Tibial artery (tissue), 4 donors: ENCODE measurements at regions not wholly inside any gene's neighbourhood (a gene's known extent, or its start where the extent isn't known, plus 50 kb on each side); places are given as distances from the start of the nearest gene placed in this dataset.

Experiments
- DNase-seq, 2 donors: peaks; one replicate each; pipeline ENCODE4 v3.0.0-alpha.2; 2019
- H3K27ac ChIP-seq, 2 donors: fragments of 200-600 bp; sonication (generic) in 1 of 2; 1 replicate in 1 of 2; 2 replicates in 1 of 2; pipeline ENCODE4 v1.5.1; 2018 to 2019; ENCODE audit warnings: mild to moderate bottlenecking in 1 of 2
- H3K27me3 ChIP-seq, 2 donors: fragments of 200-600 bp; sonication (generic) in 1 of 2; one replicate each; pipeline versions ENCODE4 v1.5.1 to v1.6.0; 2016 to 2019
- H3K36me3 ChIP-seq, 3 donors: fragments of 200-600 bp; sonication (generic) in 2 of 3; one replicate each; pipeline ENCODE4 v1.5.1; 2016 to 2019; ENCODE audit warnings: mild to moderate bottlenecking in 2 of 3
- H3K4me1 ChIP-seq, 4 donors: fragments of 200-600 bp; sonication (generic) in 2 of 4; 1 replicate in 3 of 4; 2 replicates in 1 of 4; pipeline ENCODE4 v1.5.1; 2016 to 2019
- H3K4me3 ChIP-seq, 2 donors: fragments of 200-600 bp; sonication (generic) in 1 of 2; 1 replicate in 1 of 2; 2 replicates in 1 of 2; pipeline ENCODE4 v1.5.1; 2018 to 2019; ENCODE audit warnings: mild to moderate bottlenecking in 2 of 2
- H3K9me3 ChIP-seq, 3 donors: fragments of 200-600 bp; sonication (generic) in 1 of 3; one replicate each; pipeline ENCODE4 v1.5.1; 2016 to 2019
- CTCF ChIP-seq, 2 experiments: fragments of 200-600 bp in 1 of 2; fragments of 450-650 bp in 1 of 2; IDR thresholded peaks; one replicate each; pipeline ENCODE4 v1.5.1; 2017 to 2019; ENCODE audit warnings: antibody characterized with exemption in 2 of 2, mild to moderate bottlenecking in 1 of 2, moderate library complexity in 1 of 2
- intact Hi-C: fragments of 100-400 bp; cut with DNase I; formaldehyde crosslinking; loops from one replicate; pipeline ENCODE4 v1.15.0; 2023; ENCODE audit warnings: low total_unique reads

GRCh38 chr3:18044191-18044590 is 301.8 kb upstream of the TBC1D5 start:
- no peak for TF ChIP-seq CTCF (IDR thresholded peaks at IDR 0.05)
- DNase-seq = no peak
- Histone ChIP-seq H3K4me3 (no peak overlapping the region), H3K4me1 (no peaks in the 10 kb centered on the region), H3K36me3 (no peaks in the 10 kb centered on the region), H3K27ac (no peak overlapping the region), H3K9me3 (no peaks in the 10 kb centered on the region), H3K27me3 (no peaks in the 10 kb centered on the region)
- intact Hi-C loops = no loop called here

- Histone ChIP-seq H3K27ac (no peak overlapping the region), H3K27me3 (no peaks in the 10 kb centered on the region), H3K36me3 (no peaks in the 10 kb centered on the region), H3K9me3 (no peaks in the 10 kb centered on the region), H3K4me3 (no peak overlapping the region), H3K4me1 (no peaks in the 10 kb centered on the region)
- no peak for DNase-seq
- intact Hi-C loops = no loop called here
- TF ChIP-seq CTCF (IDR thresholded peaks at IDR 0.05) = no peak
Observed at GRCh38 chr3:18036450-18036815, 294.0 kb upstream of the TBC1D5 start.

GRCh38 chr3:18035641-18036449 is 293.4 kb upstream of the TBC1D5 start:
- no peak for TF ChIP-seq CTCF (IDR thresholded peaks at IDR 0.05)
- H3K4me3 ChIP-seq = no peak overlapping the region
- no peak for DNase-seq
- no peaks in the 10 kb centered on the region for H3K36me3 ChIP-seq
- H3K9me3 ChIP-seq = no peaks in the 10 kb centered on the region
- intact Hi-C loops = no loop called here
- H3K4me1 ChIP-seq = no peaks in the 10 kb centered on the region
- H3K27me3 ChIP-seq = no peaks in the 10 kb centered on the region
- no peak overlapping the region for H3K27ac ChIP-seq

- intact Hi-C loops = no loop called here
- no peak for DNase-seq
- no peak overlapping the region for H3K4me3 ChIP-seq
- TF ChIP-seq CTCF (IDR thresholded peaks at IDR 0.05) = no peak
- H3K4me1 ChIP-seq = no peaks in the 10 kb centered on the region
- H3K27me3 ChIP-seq = no peaks in the 10 kb centered on the region
- H3K27ac ChIP-seq = no peak overlapping the region
- no peaks in the 10 kb centered on the region for H3K36me3 ChIP-seq
- no peaks in the 10 kb centered on the region for H3K9me3 ChIP-seq
Observed at GRCh38 chr3:18033581-18034108, 291.2 kb upstream of the TBC1D5 start.

GRCh38 chr3:18030371-18030870 is 288.0 kb upstream of the TBC1D5 start:
- no peak for TF ChIP-seq CTCF (IDR thresholded peaks at IDR 0.05)
- DNase-seq = no peak
- Histone ChIP-seq H3K4me1 (no peaks in the 10 kb centered on the region), H3K9me3 (no peaks in the 10 kb centered on the region), H3K27me3 (no peaks in the 10 kb centered on the region), H3K27ac (no peak overlapping the region), H3K4me3 (no peak overlapping the region), H3K36me3 (no peaks in the 10 kb centered on the region)
- intact Hi-C loops = no loop called here
